Pancreas (tissue), 10 donors: ENCODE measurements at regions not wholly inside any gene's neighbourhood (a gene's known extent, or its start where the extent isn't known, plus 50 kb on each side); places are given as distances from the start of the nearest gene placed in this dataset.

Source experiments
- ATAC-seq, 4 donors: fragments of 200-7000 bp; cut with Tn5 transposase; one replicate each; pipeline versions ENCODE4 v1.8.0 to v1.9.1; 2020; ENCODE audit warnings: mild to moderate bottlenecking in 4 of 4, moderate library complexity in 4 of 4
- DNase-seq, 6 donors: peaks; one replicate each; pipeline ENCODE4 v3.0.0-alpha.2; 2020
- FAIRE-seq: peaks from 2 replicates; lab custom pipeline; 2012; peaks lifted over from hg19 to GRCh38; lab: Jason Lieb, UNC
- H3K27ac ChIP-seq, 4 donors: fragments of 200-600 bp; sonication (generic); 1 replicate in 3 of 4; 2 replicates in 1 of 4; pipeline versions ENCODE4 v1.5.0 to v1.8.0; 2020
- H3K27me3 ChIP-seq, 4 donors: fragments of 200-600 bp; one replicate each; pipeline ENCODE4 v1.8.0; 2021
- H3K36me3 ChIP-seq, 3 donors: fragments of 200-600 bp; sonication (generic) in 1 of 3; one replicate each; pipeline versions ENCODE4 v1.5.0 to v1.8.0; 2020 to 2021
- H3K4me1 ChIP-seq, 3 donors: fragments of 200-600 bp; one replicate each; pipeline ENCODE4 v1.8.0; 2021
- H3K4me3 ChIP-seq, 4 donors: fragments of 200-600 bp; sonication (generic) in 2 of 4; one replicate each; pipeline versions ENCODE4 v1.5.0 to v1.8.0; 2020 to 2021
- H3K9me3 ChIP-seq, 4 donors: fragments of 200-600 bp; one replicate each; pipeline ENCODE4 v1.8.0; 2021
- WGBS, 2 donors: extraction: QIAGEN DNeasy Blood & Tissue Kit; methylation state at CpG; one replicate each; pipeline ENCODE4 v1.1.7; 2013; 5-methylcytosine and 5-hydroxymethylcytosine counted together
- intact Hi-C, 3 donors: fragments of 100-400 bp; cut with DNase I; formaldehyde crosslinking; loops; one replicate each; pipeline versions ENCODE4 v1.11.1 to v1.14.2; 2022
- TF ChIP-seq, protein P1 (sequence below), 4 donors: fragments of 200-600 bp; sonication (generic) in 3 of 4; IDR thresholded peaks; one replicate each; pipeline versions ENCODE4 v1.5.0 to v1.8.0; 2021; ENCODE audit warnings: antibody characterized with exemption in 4 of 4
- donor health status: healthy with polysubstance abuse.
- donor health status: DM: no; HTN: no; CAD: no; lungs with moderate emphysema.
- donor health status: DM: no; HTN: no; CAD: no.
- donor health status: control.
- donor health status: control.
- donor health status: Bipolar disorder and iron deficiency.
- donor health status: DM: yes; HTN: yes; CAD: no.
- donor health status: DM: no; HTN: no; CAD: no.
- donor health status: DM: no; HTN: no; CAD: no.
- donor health status: DM: yes; HTN: yes; CAD: no.

- Histone ChIP-seq H3K9me3 (no peaks in the 10 kb centered on the region), H3K27me3 (no peaks in the 10 kb centered on the region), H3K4me1 (no peaks in the 10 kb centered on the region), H3K4me3 (no peak overlapping the region), H3K36me3 (no peaks in the 10 kb centered on the region), H3K27ac (no peak overlapping the region)
- TF ChIP-seq, protein P1, sequence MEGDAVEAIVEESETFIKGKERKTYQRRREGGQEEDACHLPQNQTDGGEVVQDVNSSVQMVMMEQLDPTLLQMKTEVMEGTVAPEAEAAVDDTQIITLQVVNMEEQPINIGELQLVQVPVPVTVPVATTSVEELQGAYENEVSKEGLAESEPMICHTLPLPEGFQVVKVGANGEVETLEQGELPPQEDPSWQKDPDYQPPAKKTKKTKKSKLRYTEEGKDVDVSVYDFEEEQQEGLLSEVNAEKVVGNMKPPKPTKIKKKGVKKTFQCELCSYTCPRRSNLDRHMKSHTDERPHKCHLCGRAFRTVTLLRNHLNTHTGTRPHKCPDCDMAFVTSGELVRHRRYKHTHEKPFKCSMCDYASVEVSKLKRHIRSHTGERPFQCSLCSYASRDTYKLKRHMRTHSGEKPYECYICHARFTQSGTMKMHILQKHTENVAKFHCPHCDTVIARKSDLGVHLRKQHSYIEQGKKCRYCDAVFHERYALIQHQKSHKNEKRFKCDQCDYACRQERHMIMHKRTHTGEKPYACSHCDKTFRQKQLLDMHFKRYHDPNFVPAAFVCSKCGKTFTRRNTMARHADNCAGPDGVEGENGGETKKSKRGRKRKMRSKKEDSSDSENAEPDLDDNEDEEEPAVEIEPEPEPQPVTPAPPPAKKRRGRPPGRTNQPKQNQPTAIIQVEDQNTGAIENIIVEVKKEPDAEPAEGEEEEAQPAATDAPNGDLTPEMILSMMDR (IDR thresholded peaks at IDR 0.05), result no peak
- intact Hi-C loops, result no loop called here
- no peak for DNase-seq
- no peak for FAIRE-seq
- no peak for ATAC-seq
Measured at GRCh38 chr16:72394526-72394925, 222.6 kb upstream of the PMFBP1 start.

DNA sequence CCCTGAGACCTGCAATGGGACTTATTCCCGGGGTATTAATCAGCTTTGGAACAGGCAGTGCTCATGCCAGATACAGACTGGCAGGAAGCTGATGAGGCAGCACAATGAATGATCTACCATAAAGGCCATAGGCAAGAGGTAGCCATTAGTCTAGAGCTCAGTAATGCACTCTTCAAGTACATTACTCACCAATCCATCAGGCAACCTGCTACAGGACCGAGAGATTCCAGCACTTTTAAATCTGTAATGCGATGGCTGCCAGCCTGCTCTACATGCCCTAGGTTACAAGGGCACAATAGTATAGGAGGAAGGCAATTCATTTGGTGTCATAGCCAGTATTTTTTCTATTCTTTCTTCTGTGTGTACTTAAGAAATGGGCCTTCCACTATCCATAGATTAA lies 217.8 kb upstream of the PMFBP1 start:
- no peak for ATAC-seq
- no peak for FAIRE-seq
- Histone ChIP-seq H3K27me3 (no peaks in the 10 kb centered on the region), H3K36me3 (no peaks in the 10 kb centered on the region), H3K9me3 (no peaks in the 10 kb centered on the region), H3K4me3 (no peak overlapping the region), H3K4me1 (no peaks in the 10 kb centered on the region), H3K27ac (no peak overlapping the region)
- 88 to 93% methylated on average over 3 of the region's 3 CpGs for WGBS, 2 donors
- intact Hi-C loops, result no loop called here
- TF ChIP-seq, protein P1 (IDR thresholded peaks at IDR 0.05), result no peak
- DNase-seq, result no peak

- intact Hi-C loops, result no loop called here
- ATAC-seq, result no peak
- no peak for FAIRE-seq
Measured at GRCh38 chr16:72388007-72388406, 216.1 kb upstream of the PMFBP1 start.

DNA sequence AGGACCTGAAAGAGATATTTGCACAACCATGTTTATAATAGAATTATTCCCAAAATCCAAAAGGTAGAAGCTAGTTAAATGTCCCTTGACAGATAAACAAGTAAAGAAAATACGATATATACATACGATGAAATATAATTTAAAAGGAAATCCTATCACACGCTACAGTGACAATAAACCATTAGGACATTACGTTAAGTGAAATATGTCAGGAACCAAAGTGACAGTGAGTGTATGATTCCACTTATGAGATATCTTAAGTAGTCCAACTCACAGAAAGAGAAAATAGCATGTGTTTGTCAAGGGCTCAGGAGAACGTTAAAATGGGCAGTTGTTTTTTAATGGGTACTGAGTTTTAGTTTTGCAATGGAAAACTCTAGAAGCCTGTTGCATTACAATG lies 212.7 kb upstream of the PMFBP1 start:
- H3K4me1 ChIP-seq, result no peaks in the 10 kb centered on the region
- no peak overlapping the region for H3K27ac ChIP-seq
- intact Hi-C loops, result no loop called here
- no peak overlapping the region for H3K4me3 ChIP-seq
- 90 to 94% methylated on average over 5 of the region's 5 CpGs for WGBS, 2 donors
- H3K36me3 ChIP-seq, result no peaks in the 10 kb centered on the region
- H3K27me3 ChIP-seq, result no peaks in the 10 kb centered on the region
- ATAC-seq (no peak), FAIRE-seq (no peak), DNase-seq (no peak)
- no peaks in the 10 kb centered on the region for H3K9me3 ChIP-seq
- TF ChIP-seq, protein P1 (IDR thresholded peaks at IDR 0.05), result no peak

More at GRCh38 chr16:72388007-72388406, 216.1 kb upstream of the PMFBP1 start:
- Histone ChIP-seq H3K9me3 (no peaks in the 10 kb centered on the region), H3K27ac (no peak overlapping the region), H3K36me3 (no peaks in the 10 kb centered on the region), H3K27me3 (no peaks in the 10 kb centered on the region), H3K4me3 (no peak overlapping the region), H3K4me1 (no peaks in the 10 kb centered on the region)
- TF ChIP-seq, protein P1 (IDR thresholded peaks at IDR 0.05), result no peak
- no peak for DNase-seq

- Histone ChIP-seq H3K9me3 (no peaks in the 10 kb centered on the region), H3K4me3 (no peak overlapping the region), H3K36me3 (no peaks in the 10 kb centered on the region), H3K4me1 (no peaks in the 10 kb centered on the region), H3K27me3 (no peaks in the 10 kb centered on the region), H3K27ac (no peak overlapping the region)
- FAIRE-seq (no peak), ATAC-seq (no peak), DNase-seq (no peak)
- TF ChIP-seq, protein P1 (IDR thresholded peaks at IDR 0.05), result no peak
- WGBS, 2 donors, result 27 to 31% methylated on average over 1 of the region's 1 CpG
- intact Hi-C loops, result no loop called here
Measured at GRCh38 chr16:72380283-72380682, 208.3 kb upstream of the PMFBP1 start.
